ENCODE measurements at regions not wholly inside any gene's neighbourhood (a gene's known extent, or its start where the extent isn't known, plus 50 kb on each side); places are given as distances from the start of the nearest gene placed in this dataset.

GRCh38 chr13:90954605-90955195, 392.8 kb upstream of the MIR17HG start:
- no peak for TF ChIP-seq GATA2 (IDR thresholded peaks at IDR 0.05; ENCODE audit: low read depth, low read length)
- TF ChIP-seq GATA3 (IDR thresholded peaks at IDR 0.05; ENCODE audit: low read depth, low read length): no peak

All from SH-SY5Y (cell line).